ENCODE measurements at regions not wholly inside any gene's neighbourhood (a gene's known extent, or its start where the extent isn't known, plus 50 kb on each side); places are given as distances from the start of the nearest gene placed in this dataset.
A peak's percentile ranks its signal among the peaks of the same experiment; 100 is the strongest.

DNA sequence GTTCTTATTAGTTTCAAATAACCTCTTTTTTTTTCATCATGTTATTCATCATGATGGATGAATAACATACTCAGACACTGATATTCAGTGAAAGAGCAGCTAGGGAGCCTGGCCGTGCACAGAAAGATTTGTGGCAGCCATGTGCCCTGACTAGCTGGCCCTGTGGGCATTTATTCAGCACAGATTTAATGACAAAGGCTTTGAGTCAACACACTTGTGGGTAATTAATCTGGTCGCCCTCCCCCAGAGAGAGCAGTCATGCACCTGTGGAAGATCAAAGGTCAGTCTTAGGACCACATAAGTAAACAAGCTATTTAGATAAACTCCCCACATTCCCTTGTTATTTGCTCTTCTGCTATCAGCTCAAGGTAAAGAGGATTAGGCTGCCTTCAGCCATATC is 153.2 kb upstream of the HMCN1 start:
- Mint-ChIP-seq H3K4me1 (ENCODE audit: low read depth) (no peaks in the 10 kb centered on the region), H3K4me3 (no peak overlapping the region), H3K27me3 (ENCODE audit: low read depth) (no peaks in the 10 kb centered on the region), H3K27ac (no peak overlapping the region), H3K36me3 (ENCODE audit: low read depth) (peaks cover 18% of the 10 kb centered on the region), H3K9me3 (peaks cover 68% of the 10 kb centered on the region)

DNA sequence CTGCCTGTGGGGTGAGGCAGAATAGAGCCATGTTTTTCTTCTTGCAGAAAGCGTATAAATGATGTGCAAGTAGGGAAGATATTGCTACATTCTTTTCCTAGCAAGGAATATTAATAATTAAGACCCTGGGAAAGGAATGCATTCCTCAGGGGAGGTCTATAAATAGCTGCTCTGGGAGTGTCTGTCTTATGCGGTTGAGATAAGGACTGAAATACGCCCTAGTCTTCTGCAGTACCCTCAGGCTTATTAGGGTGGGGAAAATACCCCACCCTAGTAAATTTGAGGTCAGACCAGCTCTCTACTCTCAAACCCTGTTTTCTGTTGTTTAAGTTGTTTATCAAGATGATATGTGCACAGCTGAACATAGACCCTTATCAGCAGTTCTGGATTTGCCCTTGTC is 155.9 kb upstream of the HMCN1 start:
- peaks cover 24% of the 10 kb centered on the region for H3K36me3 Mint-ChIP-seq (ENCODE audit: low read depth)
- H3K27me3 Mint-ChIP-seq (ENCODE audit: low read depth), result no peaks in the 10 kb centered on the region
- peaks cover 74% of the 10 kb centered on the region for H3K9me3 Mint-ChIP-seq
- no peak overlapping the region for H3K27ac Mint-ChIP-seq
- H3K4me3 Mint-ChIP-seq, result no peak overlapping the region
- peaks cover 6% of the 10 kb centered on the region for H3K4me1 Mint-ChIP-seq (ENCODE audit: low read depth)

DNA sequence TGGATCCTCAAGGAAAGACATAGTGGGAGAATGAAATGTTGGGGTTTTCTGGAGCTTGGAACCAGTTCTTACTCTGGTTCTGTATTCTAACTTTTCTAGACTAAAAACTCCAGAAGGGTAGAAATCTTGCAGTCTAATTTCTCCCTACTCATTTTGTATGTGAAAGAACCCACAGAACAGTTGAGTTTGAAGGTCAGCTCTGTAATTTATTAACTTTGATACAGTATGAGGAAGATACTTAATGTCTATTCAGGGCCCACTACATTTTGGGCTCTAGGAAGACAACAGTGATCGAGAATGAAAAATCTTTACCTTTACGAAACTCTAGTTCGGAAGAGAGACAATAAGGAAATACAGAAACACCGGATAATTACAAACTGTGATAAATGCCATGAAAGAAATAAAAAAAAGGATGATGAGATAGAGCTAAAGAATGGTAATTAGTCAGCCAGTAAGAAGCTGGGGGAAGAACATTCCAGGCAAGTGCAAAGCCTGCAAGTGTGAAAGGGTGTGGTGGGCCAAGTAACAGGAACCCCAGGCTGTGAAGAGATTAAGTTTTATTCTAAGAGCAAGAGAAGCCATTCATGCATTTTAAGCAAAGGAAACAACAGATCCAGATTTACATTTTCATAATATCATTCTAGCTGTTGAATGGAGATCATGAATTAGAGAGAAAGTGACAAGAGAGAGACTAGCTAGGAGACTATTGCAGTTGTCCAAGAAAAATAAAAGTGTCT is 159.9 kb upstream of the HMCN1 start:
- Mint-ChIP-seq H3K4me3 (no peak overlapping the region), H3K4me1 (ENCODE audit: low read depth) (peaks cover 11% of the 10 kb centered on the region), H3K36me3 (ENCODE audit: low read depth) (peaks cover 18% of the 10 kb centered on the region), H3K27ac (no peak overlapping the region), H3K27me3 (ENCODE audit: low read depth) (no peaks in the 10 kb centered on the region), H3K9me3 (peaks cover 40% of the 10 kb centered on the region)

DNA sequence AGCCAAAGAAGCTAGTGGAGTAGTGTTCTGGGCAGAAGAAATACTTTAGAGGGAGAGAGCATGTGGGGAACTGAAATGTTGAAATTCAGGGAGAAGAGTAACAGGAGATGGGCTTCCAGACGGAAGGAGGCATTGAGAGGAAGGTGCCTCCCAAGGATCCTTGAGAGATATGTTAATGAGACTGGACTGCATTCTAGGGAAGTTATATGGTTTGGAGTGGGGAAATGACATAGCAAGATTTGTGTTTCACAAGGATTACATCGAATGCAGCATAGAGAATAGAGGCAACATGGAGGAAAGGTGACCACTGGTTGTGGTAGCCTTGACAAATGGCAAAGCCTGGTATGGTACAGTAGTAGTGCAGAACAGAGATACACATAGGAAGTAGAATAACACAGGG is 160.5 kb upstream of the HMCN1 start:
- Mint-ChIP-seq H3K27me3 (ENCODE audit: low read depth) (no peaks in the 10 kb centered on the region), H3K9me3 (peaks cover 34% of the 10 kb centered on the region), H3K4me1 (ENCODE audit: low read depth) (peaks cover 16% of the 10 kb centered on the region), H3K36me3 (ENCODE audit: low read depth) (peaks cover 15% of the 10 kb centered on the region), H3K27ac (no peak overlapping the region), H3K4me3 (no peak overlapping the region)

DNA sequence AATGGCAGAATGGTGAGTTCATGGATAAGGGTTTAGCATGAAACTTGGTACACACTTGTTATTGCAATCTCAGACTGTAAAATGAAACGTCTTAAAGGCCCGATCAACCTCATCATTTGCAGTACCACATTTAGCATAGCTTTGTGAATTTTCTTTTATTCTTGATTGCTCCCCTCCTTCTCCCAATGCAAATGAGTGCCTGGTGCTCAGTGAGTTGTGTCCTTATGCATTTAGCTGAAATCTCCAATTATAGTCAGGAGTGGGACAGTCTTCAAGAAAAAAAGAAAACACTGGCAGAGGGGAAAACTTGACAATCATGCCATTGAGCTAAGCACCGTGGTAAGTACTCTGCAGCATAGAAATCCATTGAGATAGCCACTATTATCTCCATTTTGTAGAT is 161.0 kb upstream of the HMCN1 start:
- no peaks in the 10 kb centered on the region for H3K27me3 Mint-ChIP-seq (ENCODE audit: low read depth)
- H3K4me1 Mint-ChIP-seq (ENCODE audit: low read depth), result peaks cover 20% of the 10 kb centered on the region
- H3K9me3 Mint-ChIP-seq, result peaks cover 30% of the 10 kb centered on the region
- no peak overlapping the region for H3K27ac Mint-ChIP-seq
- peaks cover 15% of the 10 kb centered on the region for H3K36me3 Mint-ChIP-seq (ENCODE audit: low read depth)
- H3K4me3 Mint-ChIP-seq, result no peak overlapping the region

DNA sequence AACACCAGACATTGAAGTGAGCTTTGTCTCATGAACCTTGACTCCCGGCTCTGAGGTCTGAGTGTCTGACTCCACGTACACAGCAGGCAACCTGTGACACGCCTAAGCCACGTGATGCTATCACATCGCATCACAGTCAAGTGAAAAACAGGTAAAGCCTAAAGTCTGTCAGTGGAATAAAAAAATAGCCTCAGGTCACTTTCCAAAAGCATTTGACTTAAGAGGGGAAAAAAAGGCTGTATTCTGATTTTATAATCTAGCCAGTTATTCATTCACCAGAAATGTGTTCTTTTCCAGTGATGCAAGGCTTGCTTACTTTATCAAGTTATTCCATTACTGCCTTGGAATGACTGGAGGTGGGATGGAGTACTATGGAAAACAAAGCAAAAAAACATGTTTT is 163.2 kb upstream of the HMCN1 start:
- peaks cover 38% of the 10 kb centered on the region for H3K4me1 Mint-ChIP-seq (ENCODE audit: low read depth)
- H3K27ac Mint-ChIP-seq, result no peak overlapping the region
- peaks cover 20% of the 10 kb centered on the region for H3K36me3 Mint-ChIP-seq (ENCODE audit: low read depth)
- H3K9me3 Mint-ChIP-seq, result peaks cover 23% of the 10 kb centered on the region
- no peak overlapping the region for H3K4me3 Mint-ChIP-seq
- H3K27me3 Mint-ChIP-seq (ENCODE audit: low read depth), result no peaks in the 10 kb centered on the region

DNA sequence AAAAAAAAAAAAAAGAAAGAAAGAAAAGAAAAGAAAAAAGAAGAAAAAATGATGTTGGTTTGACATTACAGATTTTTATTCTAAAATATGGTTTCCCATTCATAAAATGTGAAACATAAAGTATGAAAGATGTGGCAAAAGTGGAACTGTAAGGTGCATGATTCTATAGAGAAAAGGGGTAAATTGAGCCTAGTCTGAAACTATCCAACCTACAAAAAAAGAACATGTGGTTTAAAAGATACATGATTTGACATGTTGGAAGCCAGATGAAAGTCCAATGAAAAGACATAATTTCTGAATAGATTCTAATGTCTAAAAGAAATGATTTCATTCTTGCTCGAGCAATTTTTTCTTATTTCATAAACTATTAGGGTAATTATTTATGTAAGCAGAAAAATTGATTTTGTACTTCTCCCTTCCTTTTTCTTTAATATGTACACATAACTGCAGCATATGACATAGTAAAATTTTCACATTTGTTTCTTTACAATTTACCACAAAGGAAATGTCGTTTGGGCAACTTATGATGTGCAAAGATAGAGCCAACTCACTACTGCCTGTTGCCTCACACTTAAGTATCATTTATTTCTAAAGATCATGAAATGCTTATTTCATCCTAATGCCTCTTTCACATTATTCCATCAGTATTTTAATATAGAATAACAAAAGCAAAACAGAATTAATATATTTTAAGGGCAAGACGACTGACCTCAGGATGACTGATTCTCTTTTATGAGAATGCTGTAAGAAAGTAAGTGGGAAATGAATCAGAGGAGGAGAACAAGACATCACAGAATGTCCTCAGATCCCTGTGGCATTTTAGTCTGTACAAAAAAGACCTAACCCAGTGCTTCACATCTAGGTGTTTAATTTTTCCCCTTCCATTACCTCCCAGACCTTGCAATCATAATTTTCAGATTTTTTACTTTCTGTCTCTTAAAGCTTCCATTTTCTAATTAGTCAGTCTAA is 165.8 kb upstream of the HMCN1 start:
- Mint-ChIP-seq H3K27me3 (ENCODE audit: low read depth) (no peaks in the 10 kb centered on the region), H3K4me3 (peak overlapping the region; percentile 47), H3K4me1 (ENCODE audit: low read depth) (peaks cover 42% of the 10 kb centered on the region), H3K27ac (peak overlapping the region; percentile 75), H3K9me3 (peaks cover 13% of the 10 kb centered on the region), H3K36me3 (ENCODE audit: low read depth) (peaks cover 18% of the 10 kb centered on the region)

DNA sequence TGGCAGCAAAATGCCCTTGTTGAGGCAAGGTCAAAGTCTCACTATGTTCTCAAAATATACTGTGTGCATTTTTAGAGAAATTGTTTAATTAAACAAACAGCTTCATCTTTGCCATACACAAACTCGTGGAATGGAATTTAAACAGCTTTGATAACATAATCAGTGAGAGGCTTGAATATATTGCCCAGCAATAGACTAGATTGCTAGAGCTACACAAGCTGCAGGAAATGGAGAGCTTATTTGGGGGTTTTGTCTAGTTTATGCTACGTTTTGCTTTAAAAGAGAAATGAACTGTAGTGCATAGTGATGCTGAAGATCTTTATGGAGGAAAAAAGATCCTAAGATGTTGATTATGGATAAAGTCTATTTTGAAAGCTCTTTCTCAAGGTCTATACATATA is 166.8 kb upstream of the HMCN1 start:
- H3K27me3 Mint-ChIP-seq (ENCODE audit: low read depth), result no peaks in the 10 kb centered on the region
- H3K4me1 Mint-ChIP-seq (ENCODE audit: low read depth), result peaks cover 47% of the 10 kb centered on the region
- H3K36me3 Mint-ChIP-seq (ENCODE audit: low read depth), result peaks cover 19% of the 10 kb centered on the region
- peak overlapping the region; percentile 88 for H3K27ac Mint-ChIP-seq
- H3K4me3 Mint-ChIP-seq, result peak overlapping the region; percentile 8
- H3K9me3 Mint-ChIP-seq, result peaks cover 9% of the 10 kb centered on the region

DNA sequence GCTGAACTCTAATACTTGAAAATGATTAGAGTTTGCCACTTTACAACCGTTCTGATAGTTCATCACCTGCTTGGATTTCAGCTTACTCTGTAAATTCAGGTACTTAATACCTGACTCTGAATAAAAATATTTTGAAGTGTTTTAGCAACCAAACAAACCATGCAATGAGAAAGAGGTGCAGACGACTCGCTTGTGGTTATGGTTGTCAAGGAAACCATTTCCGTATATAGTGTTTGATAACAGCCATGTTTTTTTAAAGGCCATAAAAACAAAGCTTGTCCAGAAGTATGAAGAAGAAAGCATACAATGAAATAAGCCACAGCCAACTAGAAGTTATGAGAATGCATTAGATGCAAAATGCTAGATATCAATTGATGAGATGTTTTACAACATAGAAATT is 167.2 kb upstream of the HMCN1 start:
- Mint-ChIP-seq H3K9me3 (peaks cover 9% of the 10 kb centered on the region), H3K27ac (peak overlapping the region; percentile 88), H3K4me1 (ENCODE audit: low read depth) (peaks cover 52% of the 10 kb centered on the region), H3K27me3 (ENCODE audit: low read depth) (no peaks in the 10 kb centered on the region), H3K4me3 (peak overlapping the region; percentile 66), H3K36me3 (ENCODE audit: low read depth) (peaks cover 18% of the 10 kb centered on the region)

DNA sequence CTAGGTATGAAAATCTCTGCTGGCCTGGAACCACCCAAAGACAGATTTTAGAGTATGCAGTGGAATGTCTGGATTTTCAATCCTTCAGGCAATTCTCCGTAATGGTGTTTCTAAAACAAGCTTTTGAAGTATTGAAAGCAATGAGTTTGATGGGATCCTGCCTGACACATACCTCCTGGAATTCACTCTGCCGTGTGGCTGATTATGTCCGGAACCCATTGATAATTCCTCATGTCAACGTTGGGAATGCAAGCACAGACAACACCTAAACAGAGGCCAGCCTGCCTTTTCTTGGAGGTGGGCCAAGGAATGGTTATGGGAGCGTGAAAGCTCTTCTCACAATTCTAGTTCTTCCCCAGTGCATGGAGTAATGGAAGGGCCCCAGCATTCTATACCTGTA is 168.9 kb upstream of the HMCN1 start:
- Mint-ChIP-seq H3K27me3 (ENCODE audit: low read depth) (no peaks in the 10 kb centered on the region), H3K4me1 (ENCODE audit: low read depth) (peaks cover 66% of the 10 kb centered on the region), H3K36me3 (ENCODE audit: low read depth) (peaks cover 20% of the 10 kb centered on the region), H3K27ac (no peak overlapping the region), H3K4me3 (no peak overlapping the region), H3K9me3 (peaks cover 9% of the 10 kb centered on the region)

DNA sequence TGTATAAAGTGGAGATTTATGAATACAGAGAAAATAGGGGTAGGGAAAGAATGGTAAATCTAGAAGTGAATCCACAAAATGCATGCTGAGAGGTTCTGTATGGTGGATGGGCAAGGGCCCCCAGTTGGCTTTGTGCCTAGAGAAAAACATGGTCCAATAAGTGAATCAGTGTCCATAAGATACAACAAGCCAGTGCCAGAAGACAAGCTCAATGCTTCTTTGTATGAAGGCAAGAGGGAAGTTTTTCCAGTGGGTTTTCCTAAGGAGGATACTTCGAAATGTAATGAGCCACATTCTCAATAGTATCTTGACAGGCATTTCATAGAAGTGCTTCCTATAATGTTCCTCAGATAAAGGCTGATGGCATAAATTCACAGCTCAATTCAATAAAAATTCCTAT is 169.4 kb upstream of the HMCN1 start:
- Mint-ChIP-seq H3K4me1 (ENCODE audit: low read depth) (peaks cover 71% of the 10 kb centered on the region), H3K36me3 (ENCODE audit: low read depth) (peaks cover 20% of the 10 kb centered on the region), H3K27me3 (ENCODE audit: low read depth) (no peaks in the 10 kb centered on the region), H3K4me3 (no peak overlapping the region), H3K27ac (no peak overlapping the region), H3K9me3 (peaks cover 9% of the 10 kb centered on the region)

DNA sequence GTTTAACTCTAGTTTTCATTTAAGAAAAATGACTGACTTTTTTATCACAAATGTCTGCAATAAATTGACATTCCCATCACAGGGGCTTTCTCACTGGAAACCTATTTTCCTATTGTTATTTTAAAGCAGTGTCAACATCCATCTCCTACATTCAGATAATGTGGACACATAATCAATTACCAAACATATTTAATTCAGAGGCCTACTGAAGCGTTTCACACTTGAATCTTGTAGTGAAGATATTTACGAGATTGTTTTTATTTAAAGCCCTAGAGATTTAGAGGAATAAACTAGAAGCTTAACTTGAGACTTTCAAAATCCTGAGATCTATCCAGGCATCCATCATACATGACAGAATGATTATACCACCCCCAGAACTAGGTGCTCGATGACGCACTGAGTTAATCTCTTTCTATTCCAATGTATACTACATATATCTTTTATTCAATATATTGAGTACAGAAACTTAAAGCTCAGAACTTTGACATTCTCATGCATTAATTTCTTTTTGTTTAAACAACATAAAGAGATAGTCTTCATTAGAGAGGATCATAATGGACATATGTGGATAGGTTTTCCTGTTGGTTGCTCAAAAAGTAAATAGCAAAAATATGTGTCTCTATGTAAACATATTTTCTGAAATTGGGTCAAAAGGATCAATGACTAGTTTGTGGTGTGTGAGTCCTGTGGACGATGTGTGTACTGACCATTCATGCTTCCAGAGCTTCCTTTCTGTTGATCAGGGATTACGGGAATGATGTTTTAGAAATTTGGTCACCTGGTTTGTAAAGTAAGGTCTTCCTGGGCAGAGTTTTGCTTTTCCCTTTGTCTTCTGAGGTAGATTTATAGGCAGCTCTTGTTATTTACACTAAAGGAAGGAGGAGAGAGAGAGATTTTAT is 171.5 kb upstream of the HMCN1 start:
- Mint-ChIP-seq H3K4me1 (ENCODE audit: low read depth) (peaks cover 70% of the 10 kb centered on the region), H3K9me3 (peaks cover 9% of the 10 kb centered on the region), H3K4me3 (no peak overlapping the region), H3K36me3 (ENCODE audit: low read depth) (peaks cover 19% of the 10 kb centered on the region), H3K27me3 (ENCODE audit: low read depth) (no peaks in the 10 kb centered on the region), H3K27ac (no peak overlapping the region)

DNA sequence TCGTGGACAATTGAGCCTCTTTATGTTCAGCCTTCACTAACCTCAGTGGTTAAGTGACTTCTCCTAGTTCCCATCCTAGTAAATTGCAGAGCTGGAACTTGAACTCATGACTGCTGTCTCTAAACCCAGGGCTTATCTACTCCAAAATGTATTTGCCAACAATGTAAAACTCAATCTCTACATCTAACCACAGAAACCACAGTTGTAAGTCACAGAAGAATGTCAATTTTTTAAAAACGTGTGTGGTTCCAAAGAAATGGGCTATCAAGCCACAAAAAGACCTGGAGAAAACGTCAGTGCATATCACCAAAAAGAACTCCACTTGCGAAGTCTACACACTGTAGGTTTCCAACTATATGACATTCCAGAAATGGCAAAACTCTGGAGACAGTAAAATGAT is 172.6 kb upstream of the HMCN1 start:
- peaks cover 11% of the 10 kb centered on the region for H3K36me3 Mint-ChIP-seq (ENCODE audit: low read depth)
- peak overlapping the region; percentile 84 for H3K27ac Mint-ChIP-seq
- H3K4me3 Mint-ChIP-seq, result peak overlapping the region; percentile 75
- peaks cover 59% of the 10 kb centered on the region for H3K4me1 Mint-ChIP-seq (ENCODE audit: low read depth)
- no peaks in the 10 kb centered on the region for H3K27me3 Mint-ChIP-seq (ENCODE audit: low read depth)
- H3K9me3 Mint-ChIP-seq, result peaks cover 6% of the 10 kb centered on the region

DNA sequence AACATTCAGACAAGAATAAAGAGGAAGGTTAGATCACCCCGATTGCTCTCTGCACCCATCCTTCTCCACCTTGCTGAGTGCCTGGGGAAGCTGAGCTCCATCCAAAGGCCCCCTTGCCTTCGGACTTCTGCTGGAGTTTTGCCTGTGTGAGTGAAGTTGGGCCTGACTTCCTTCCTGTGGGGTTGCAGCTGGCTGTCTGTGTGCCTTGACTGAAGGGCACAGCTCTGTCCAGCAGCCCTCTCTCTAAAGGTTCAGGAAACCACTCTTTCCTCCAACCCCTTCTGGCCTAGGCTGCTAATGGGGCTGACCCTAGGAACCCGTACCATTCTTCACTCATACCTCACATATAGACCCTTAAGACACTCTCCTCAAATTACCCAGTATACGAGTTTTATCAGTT is 173.4 kb upstream of the HMCN1 start:
- H3K27me3 Mint-ChIP-seq (ENCODE audit: low read depth), result no peaks in the 10 kb centered on the region
- peak overlapping the region; percentile 75 for H3K4me3 Mint-ChIP-seq
- peak overlapping the region; percentile 84 for H3K27ac Mint-ChIP-seq
- peaks cover 6% of the 10 kb centered on the region for H3K9me3 Mint-ChIP-seq
- peaks cover 11% of the 10 kb centered on the region for H3K36me3 Mint-ChIP-seq (ENCODE audit: low read depth)
- peaks cover 52% of the 10 kb centered on the region for H3K4me1 Mint-ChIP-seq (ENCODE audit: low read depth)
